ENCODE measurements at regions not wholly inside any gene's neighbourhood (a gene's known extent, or its start where the extent isn't known, plus 50 kb on each side); places are given as distances from the start of the nearest gene placed in this dataset.
"Not testable (repeated sequence)": the region's sequence is repeated elsewhere in the genome, so short reads cannot be mapped to it uniquely, and the experiment has no call there.

GRCh38 chr4:126661194-126661593 is 971.6 kb upstream of the INTU start:
- intact Hi-C loops (cut with DNase I), result loop anchor here (10.0 kb wide), 1 partner anchor 104 kb away; no protein-coding TSS in a partner anchor
- DNase-seq (no peak), ATAC-seq (ENCODE audit: poor library complexity) (peak; percentile 76)

GRCh38 chr4:126664839-126665238 is 967.9 kb upstream of the INTU start:
- ATAC-seq (ENCODE audit: poor library complexity), result no peak
- intact Hi-C loops (cut with DNase I), result loop anchor here (10.0 kb wide), 1 partner anchor 100 kb away; no protein-coding TSS in a partner anchor
- DNase-seq, result no peak

- DNase-seq, result peak; percentile 16
- ATAC-seq (ENCODE audit: poor library complexity); intact Hi-C loops (cut with DNase I): not testable (repeated sequence)
Observed at GRCh38 chr4:126670038-126670437, 962.7 kb upstream of the INTU start.

GRCh38 chr4:126678618-126679017 is 954.1 kb upstream of the INTU start:
- ATAC-seq (ENCODE audit: poor library complexity), result no peak
- DNase-seq, result no peak
- intact Hi-C loops (cut with DNase I), result no loop called here

- intact Hi-C loops (cut with DNase I), result no loop called here
- ATAC-seq (ENCODE audit: poor library complexity) (no peak), DNase-seq (no peak)
Observed at GRCh38 chr4:126679303-126679702, 953.5 kb upstream of the INTU start.

- ATAC-seq (ENCODE audit: poor library complexity) (no peak), DNase-seq (no peak)
- intact Hi-C loops (cut with DNase I), result no loop called here
Observed at GRCh38 chr4:126682250-126682649, 950.5 kb upstream of the INTU start.

- no peak for ATAC-seq (ENCODE audit: poor library complexity)
- no peak for DNase-seq
- intact Hi-C loops (cut with DNase I), result no loop called here
Observed at GRCh38 chr4:126686491-126686890, 946.3 kb upstream of the INTU start.

- ATAC-seq (ENCODE audit: poor library complexity) (peak; percentile 75), DNase-seq (no peak)
- intact Hi-C loops (cut with DNase I), result no loop called here
Observed at GRCh38 chr4:126687655-126688358, 945.0 kb upstream of the INTU start.

- no peak for DNase-seq
- intact Hi-C loops (cut with DNase I), result no loop called here
- ATAC-seq (ENCODE audit: poor library complexity), result no peak
Observed at GRCh38 chr4:126691797-126692196, 941.0 kb upstream of the INTU start.

GRCh38 chr4:126697748-126698147 is 935.0 kb upstream of the INTU start:
- DNase-seq, result no peak
- ATAC-seq (ENCODE audit: poor library complexity), result no peak
- intact Hi-C loops (cut with DNase I), result no loop called here

- no peak for ATAC-seq (ENCODE audit: poor library complexity)
- intact Hi-C loops (cut with DNase I), result no loop called here
- DNase-seq, result no peak
Observed at GRCh38 chr4:126698224-126698623, 934.5 kb upstream of the INTU start.

- peak; percentile 97 for ATAC-seq (ENCODE audit: poor library complexity)
- peak; percentile 47 for DNase-seq
- intact Hi-C loops (cut with DNase I), result no loop called here
Observed at GRCh38 chr4:126701756-126702155, 931.0 kb upstream of the INTU start.

GRCh38 chr4:126702747-126703146 is 930.0 kb upstream of the INTU start:
- DNase-seq, result no peak
- ATAC-seq (ENCODE audit: poor library complexity), result peak; percentile 40
- intact Hi-C loops (cut with DNase I), result no loop called here

- intact Hi-C loops (cut with DNase I), result no loop called here
- no peak for DNase-seq
- ATAC-seq (ENCODE audit: poor library complexity), result no peak
Observed at GRCh38 chr4:126705266-126705665, 927.5 kb upstream of the INTU start.

- DNase-seq (no peak), ATAC-seq (ENCODE audit: poor library complexity) (no peak)
- intact Hi-C loops (cut with DNase I), result no loop called here
Observed at GRCh38 chr4:126708716-126709115, 924.0 kb upstream of the INTU start.

- ATAC-seq (ENCODE audit: poor library complexity) (no peak), DNase-seq (no peak)
- intact Hi-C loops (cut with DNase I), result no loop called here
Observed at GRCh38 chr4:126710935-126711334, 921.8 kb upstream of the INTU start.

- no peak for DNase-seq
- intact Hi-C loops (cut with DNase I), result no loop called here
- no peak for ATAC-seq (ENCODE audit: poor library complexity)
Observed at GRCh38 chr4:126715067-126715466, 917.7 kb upstream of the INTU start.

- intact Hi-C loops (cut with DNase I), result no loop called here
- no peak for ATAC-seq (ENCODE audit: poor library complexity)
- no peak for DNase-seq
Observed at GRCh38 chr4:126715681-126716080, 917.1 kb upstream of the INTU start.

GRCh38 chr4:126718136-126718535 is 914.6 kb upstream of the INTU start:
- ATAC-seq (ENCODE audit: poor library complexity), result no peak
- no peak for DNase-seq
- intact Hi-C loops (cut with DNase I), result no loop called here

GRCh38 chr4:126719852-126720251 is 912.9 kb upstream of the INTU start:
- intact Hi-C loops (cut with DNase I), result no loop called here
- ATAC-seq (ENCODE audit: poor library complexity) (no peak), DNase-seq (no peak)

GRCh38 chr4:126725906-126726305 is 906.9 kb upstream of the INTU start:
- ATAC-seq (ENCODE audit: poor library complexity) (no peak), DNase-seq (no peak)
- intact Hi-C loops (cut with DNase I), result no loop called here

Data from Right ventricle myocardium superior (tissue), 1 donor.